ENCODE measurements at regions not wholly inside any gene's neighbourhood (a gene's known extent, or its start where the extent isn't known, plus 50 kb on each side); places are given as distances from the start of the nearest gene placed in this dataset.

GRCh38 chr10:21122907-21123306 lies 225.8 kb upstream of the NEBL start:
- no peak for TF ChIP-seq POLR2AphosphoS5 (IDR thresholded peaks at IDR 0.05; ENCODE audit: low read depth, low read length)
- TF ChIP-seq TAF1 (IDR thresholded peaks at IDR 0.05; ENCODE audit: borderline replicate concordance, insufficient read depth, low read length), result no peak
- no peak for TF ChIP-seq SIN3A (IDR thresholded peaks at IDR 0.05; ENCODE audit: borderline replicate concordance, insufficient read depth, low read length)

All from PFSK-1 (cell line).